HT-29 (cell line): ENCODE measurements at regions not wholly inside any gene's neighbourhood (a gene's known extent, or its start where the extent isn't known, plus 50 kb on each side); places are given as distances from the start of the nearest gene placed in this dataset.

Source experiments
- DNase-seq: peaks from one replicate; pipeline ENCODE4 v3.0.0-alpha.2; 2015; ENCODE audit warnings: low spot score

DNA sequence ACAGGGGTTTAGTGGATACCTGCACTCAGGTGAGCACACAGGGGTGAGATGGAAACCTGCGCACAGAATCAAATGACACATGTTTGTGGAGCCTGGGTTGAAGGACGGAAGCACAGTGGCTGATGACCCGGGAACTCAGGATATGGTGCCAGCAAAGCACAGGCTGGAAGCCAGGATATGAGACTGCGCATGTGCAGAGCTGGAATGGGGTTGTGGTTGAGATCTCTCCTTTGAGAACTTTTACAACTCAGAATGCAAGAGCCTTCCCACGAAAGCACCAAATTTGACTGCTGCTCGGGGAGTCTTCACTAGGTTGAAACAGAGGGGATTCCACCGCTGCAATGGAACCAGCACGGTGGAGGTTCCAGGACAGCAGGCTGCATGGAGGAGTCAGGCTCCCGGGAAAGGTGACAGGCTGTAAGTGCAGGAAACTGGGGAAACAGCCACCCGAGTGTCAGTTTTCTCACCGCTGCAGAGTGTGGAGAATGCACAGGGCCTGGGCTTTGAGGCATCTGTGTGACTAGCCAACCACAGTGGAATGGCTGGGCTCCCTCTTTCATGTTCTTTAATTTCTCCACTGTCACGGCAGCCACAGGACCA, 133.4 kb upstream of the TCERG1L start:
- no peak for DNase-seq

DNA sequence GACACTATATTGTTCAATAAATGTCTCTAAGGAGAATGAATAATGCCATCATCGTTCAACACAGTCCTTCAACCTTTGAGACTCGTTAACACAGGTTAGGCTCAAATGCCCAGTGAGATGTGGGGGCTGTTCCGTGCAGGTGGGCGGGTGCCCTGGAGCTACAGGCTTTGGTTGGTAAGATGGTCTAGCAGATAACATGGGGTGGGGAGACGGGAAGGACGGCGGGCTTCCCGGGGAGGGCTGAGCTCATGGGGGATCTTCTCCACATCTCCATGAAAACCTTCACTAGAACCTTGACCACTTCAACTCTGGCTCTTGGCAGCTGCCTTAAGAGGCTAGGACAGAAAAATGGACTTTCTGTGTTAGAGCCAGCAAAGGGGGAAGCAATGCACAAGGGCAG, 134.1 kb upstream of the TCERG1L start:
- no peak for DNase-seq

- DNase-seq, result no peak
Observed at GRCh38 chr10:131446171-131446570, 134.7 kb upstream of the TCERG1L start.

DNA sequence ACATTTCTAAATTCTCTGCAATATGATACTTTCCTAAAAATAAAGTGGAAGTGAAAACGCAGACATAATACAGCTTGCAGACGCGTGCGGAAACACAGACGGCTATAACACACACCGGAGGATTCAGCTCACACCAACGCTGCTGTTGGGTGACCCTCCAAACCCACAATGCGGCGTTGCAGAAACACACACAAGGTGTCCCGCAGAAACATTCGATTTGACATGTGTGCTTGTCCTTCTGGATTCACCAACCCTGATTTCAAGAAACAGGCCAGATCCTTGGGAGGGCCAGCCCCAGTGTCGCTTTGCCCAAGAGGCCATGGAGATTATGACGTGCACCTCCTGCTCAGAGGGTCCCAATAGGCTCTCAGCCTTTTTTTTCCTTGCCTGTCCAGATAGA, 136.7 kb upstream of the TCERG1L start:
- no peak for DNase-seq

GRCh38 chr10:131448883-131449282, 137.4 kb upstream of the TCERG1L start:
- no peak for DNase-seq

GRCh38 chr10:131450216-131450765, 138.8 kb upstream of the TCERG1L start:
- DNase-seq, result no peak

DNA sequence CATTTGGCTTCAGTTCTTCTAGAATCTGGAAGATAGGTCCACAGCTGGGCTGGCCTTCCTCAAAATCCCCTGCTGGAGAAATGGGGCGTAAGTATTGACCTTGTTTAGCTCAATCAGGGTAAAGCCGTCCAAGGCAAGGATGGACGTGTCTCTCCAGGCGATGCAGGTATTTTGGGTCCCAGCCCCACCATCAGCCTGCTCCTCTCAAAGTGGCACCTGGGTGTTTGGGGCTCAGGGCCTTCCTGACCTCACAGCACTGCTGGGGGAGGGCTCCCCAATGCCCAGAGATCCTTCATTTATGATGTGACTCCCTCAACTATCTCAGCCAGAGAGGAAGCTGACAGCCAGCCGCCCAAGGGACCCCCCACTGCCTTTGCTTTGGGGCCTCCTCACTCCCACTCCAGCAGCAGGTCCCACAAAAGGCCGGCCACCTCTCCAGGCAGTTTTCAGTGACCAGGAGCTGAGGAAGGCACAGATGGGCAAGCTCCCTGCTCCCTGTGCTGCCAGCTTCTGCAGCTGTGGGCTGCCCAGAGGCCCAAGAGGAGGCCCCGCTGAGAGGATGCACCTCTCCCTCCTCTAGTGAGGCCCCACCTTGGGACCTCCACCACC, 140.0 kb upstream of the TCERG1L start:
- DNase-seq, result no peak

- DNase-seq, result no peak
Observed at GRCh38 chr10:131452926-131453720, 141.6 kb upstream of the TCERG1L start.

DNA sequence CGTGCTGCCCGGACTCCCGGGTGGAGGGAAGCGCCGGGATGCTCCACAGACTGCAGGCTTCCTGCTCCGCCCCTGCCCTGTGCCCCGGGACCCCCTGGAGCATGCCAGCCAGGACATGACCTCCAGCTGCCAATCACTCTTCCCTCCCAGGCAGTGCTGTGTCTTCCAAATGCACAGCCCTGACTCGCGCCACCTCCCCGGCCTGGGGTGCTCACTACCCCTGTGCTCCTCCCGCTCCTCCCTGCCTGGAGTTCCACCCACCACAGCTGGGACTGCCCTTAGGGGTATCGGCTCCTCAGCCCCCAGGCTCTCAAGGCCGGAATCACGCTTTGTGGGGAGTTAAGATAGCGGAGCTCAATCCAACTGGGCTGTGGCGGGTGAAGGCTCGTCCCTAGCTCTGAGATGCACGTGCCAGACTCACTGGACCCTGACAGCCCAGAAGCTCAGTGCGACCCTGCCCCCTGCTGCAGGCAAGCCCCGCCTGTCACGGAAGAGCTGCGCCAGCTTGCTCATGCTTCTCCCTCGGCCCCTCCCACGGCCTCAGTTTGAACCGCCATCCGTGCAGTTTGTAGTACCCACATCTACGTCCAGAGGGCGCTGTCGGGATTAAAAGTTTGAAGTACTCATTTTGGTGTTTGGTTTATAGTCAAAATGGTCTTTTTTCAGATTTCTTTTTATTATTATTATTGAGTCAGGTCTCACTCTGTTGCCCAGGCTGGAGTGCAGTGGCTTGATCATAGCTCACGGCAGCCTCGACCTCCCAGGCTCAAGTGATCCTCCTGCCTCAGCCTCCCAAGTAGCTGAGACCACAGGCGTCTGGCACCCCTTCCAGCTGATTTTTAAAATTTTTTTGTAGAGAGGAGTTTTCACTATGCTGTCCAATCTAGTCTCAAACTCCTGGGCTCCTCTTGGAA, 142.5 kb upstream of the TCERG1L start:
- DNase-seq, result peak; percentile 29

DNA sequence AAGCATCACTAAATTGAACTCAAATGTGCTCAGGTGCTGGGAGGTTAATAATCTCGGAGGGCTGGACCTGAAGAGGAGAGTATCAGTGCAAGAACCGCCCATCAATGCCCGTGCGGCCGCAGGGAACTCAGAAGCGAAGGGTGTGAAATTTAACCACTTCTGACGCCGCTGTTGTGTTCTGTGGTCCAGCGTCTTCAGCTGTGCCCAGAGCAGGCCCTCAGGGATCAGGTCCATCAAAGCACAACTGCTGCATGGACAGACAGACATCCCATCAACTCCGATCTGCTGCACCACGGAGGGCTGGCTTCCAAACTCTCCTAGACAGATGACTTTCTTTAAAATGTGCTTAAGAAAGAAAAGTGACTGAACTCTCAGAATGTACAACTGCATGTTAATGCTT, 144.9 kb upstream of the TCERG1L start:
- DNase-seq, result no peak

GRCh38 chr10:131461093-131461492, 149.6 kb upstream of the TCERG1L start:
- DNase-seq, result no peak

DNA sequence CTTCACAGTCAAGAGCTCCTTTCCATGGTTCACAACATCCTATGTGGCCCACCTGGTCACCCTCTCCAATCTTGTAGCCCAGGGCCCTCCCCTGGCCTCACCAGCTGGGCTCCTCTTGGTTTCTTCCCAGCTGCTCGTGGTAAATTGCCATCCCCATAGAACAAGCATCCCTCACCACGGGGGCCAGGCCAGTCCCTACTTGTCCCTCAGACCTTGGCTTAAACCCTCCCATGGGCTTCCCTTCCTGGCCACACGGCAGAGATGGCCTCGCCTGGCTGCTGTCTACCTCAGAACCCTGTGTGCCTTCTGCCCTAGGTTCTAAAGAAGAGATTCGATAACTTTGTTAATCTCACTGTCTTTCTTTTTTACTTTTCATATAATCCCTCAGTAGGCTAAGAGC, 153.3 kb upstream of the TCERG1L start:
- DNase-seq, result no peak

GRCh38 chr10:131469551-131469950, 158.0 kb upstream of the TCERG1L start:
- no peak for DNase-seq

- DNase-seq, result no peak
Observed at GRCh38 chr10:131473645-131474044, 162.1 kb upstream of the TCERG1L start.

GRCh38 chr10:131474416-131474815, 162.9 kb upstream of the TCERG1L start:
- DNase-seq, result no peak

DNA sequence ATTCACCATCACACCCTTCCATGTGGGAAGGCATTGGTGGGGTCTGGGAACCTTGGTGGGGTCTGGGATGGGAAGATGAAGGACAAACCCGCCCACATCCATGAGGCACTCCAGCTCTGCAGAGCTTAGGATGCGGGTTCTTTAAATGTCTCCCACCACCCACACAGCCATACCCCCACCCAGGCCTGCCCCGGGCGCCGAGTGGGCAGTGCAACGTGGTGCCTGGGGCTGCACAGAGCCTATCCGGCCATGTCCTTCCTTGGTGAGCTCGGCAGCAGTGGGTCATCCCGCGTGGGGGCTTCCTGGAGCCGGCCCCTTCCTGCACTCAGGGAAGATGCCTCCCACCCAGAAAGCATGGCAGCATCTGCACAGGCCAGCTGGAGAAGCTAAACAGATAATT, 163.5 kb upstream of the TCERG1L start:
- no peak for DNase-seq

GRCh38 chr10:131475803-131476202, 164.3 kb upstream of the TCERG1L start:
- no peak for DNase-seq

GRCh38 chr10:131477457-131478121, 166.1 kb upstream of the TCERG1L start:
- DNase-seq, result no peak

DNA sequence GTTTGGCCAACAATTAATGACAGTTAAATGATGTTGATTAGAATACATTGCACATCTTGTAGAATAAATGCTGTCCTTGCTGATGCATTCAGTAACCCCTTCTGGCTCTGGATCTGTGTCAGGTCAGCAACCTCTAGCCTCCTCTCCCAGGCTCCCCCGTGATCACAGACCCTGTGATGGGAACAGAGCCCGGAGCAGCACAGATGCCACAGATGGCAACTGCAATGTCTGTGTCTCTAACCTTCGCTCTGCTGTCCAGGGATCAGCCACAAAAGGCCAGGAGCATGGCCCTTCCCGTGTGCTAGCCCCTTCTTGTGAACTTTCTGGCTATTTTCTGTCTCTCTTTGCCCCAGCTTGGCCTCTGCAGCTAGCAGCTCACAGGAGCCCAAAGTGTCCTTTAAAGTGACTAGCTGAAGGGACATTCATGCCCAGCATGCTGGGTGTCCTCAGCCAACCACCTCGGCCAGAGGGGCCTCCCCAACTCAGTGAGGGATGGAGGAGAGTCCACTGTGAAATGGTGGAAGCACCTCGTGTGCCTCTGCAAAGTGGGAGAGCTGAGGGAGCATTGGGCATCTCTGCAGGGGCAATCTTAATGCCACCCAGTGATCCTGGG, 167.0 kb upstream of the TCERG1L start:
- DNase-seq, result no peak

GRCh38 chr10:131480066-131480465, 168.5 kb upstream of the TCERG1L start:
- DNase-seq, result no peak

GRCh38 chr10:131480861-131481260, 169.3 kb upstream of the TCERG1L start:
- no peak for DNase-seq
